HG02943 (cell line): ENCODE measurements at regions not wholly inside any gene's neighbourhood (a gene's known extent, or its start where the extent isn't known, plus 50 kb on each side); places are given as distances from the start of the nearest gene placed in this dataset.
"Not testable (repeated sequence)": the region's sequence is repeated elsewhere in the genome, so short reads cannot be mapped to it uniquely, and the experiment has no call there.

Experiments
- ATAC-seq: cut with Tn5 transposase; IDR thresholded peaks from one replicate; pipeline ENCODE4 v1.9.1; 2021; ENCODE audit warnings: mild to moderate bottlenecking, low read depth, moderate library complexity; ENCODE audit not compliant: unreplicated experiment

- no peak for ATAC-seq
These were observed 89.2 kb upstream of the CALCR start for GRCh38 chr7:93663561-93664299.

GRCh38 chr7:93658163-93658562 lies 83.6 kb upstream of the CALCR start:
- not testable (repeated sequence) for ATAC-seq

GRCh38 chr7:93651603-93652159 lies 77.2 kb upstream of the CALCR start:
- ATAC-seq: no peak

DNA sequence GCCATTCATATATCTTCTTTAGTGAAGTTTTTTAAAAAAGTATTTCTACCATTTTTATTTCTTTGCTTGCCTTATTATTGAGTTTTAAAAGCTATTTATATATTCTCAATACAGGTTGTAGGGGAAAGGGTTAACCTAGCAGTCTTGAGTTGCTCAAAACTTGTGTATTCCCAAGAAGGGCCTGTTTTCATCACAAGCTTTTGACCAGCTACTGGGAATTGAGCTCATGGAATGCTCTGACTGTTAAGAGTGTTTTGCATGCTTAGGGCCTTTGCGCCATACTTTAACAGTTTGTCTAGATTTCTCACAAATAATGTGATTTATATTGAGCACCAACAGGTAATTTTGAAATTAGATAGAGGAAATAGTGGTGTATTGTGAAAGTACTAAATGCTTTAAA lies 72.0 kb upstream of the CALCR start:
- ATAC-seq: no peak

GRCh38 chr7:93636276-93636675 lies 61.8 kb upstream of the CALCR start:
- no peak for ATAC-seq

GRCh38 chr7:93632371-93632770 lies 57.8 kb upstream of the CALCR start:
- ATAC-seq: no peak

- ATAC-seq: no peak
These were observed 54.8 kb upstream of the CALCR start for GRCh38 chr7:93629291-93629801.

DNA sequence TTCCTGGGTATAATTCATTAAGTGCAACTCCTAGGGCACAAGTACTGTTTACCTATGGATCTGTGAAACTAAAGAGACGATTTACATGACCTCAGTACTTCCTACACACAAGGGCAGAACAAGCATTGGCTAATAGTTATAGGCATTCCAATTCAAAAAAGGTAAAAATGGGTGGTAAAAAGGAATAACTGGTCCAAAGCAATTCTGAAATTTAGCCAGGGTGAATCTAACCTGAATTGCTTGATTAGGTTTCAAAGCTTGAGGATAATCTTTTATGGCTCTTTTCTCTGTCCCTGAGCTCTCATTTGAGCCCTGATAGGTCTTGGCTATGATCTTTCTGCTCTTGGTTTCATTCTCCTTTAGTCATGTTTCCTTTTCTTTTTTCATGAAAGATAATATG lies 52.3 kb upstream of the CALCR start:
- no peak for ATAC-seq
